Natural killer cell treated with Interleukin-12 subunit alpha and Interleukin-12 subunit beta and Interleukin-15 and Interleukin-18, amount 100 ng/mL, for 72 hours (primary cell): ENCODE measurements at regions not wholly inside any gene's neighbourhood (a gene's known extent, or its start where the extent isn't known, plus 50 kb on each side); places are given as distances from the start of the nearest gene placed in this dataset.

Experiments
- ATAC-seq, 2 donors: fragments of 150-1000 bp; cut with Tn5 transposase in 1 of 2; sonication (Bioruptor Pico), chemical (Tn5 transposase) in 1 of 2; 2 replicates each; pipeline ENCODE4 v1.10.0; 2021
- DNase-seq: peaks from one replicate; pipeline ENCODE4 v3.0.0; 2022; ENCODE audit warnings: low spot score
- H3K27ac Mint-ChIP-seq, 2 donors: 1 replicate in 1 of 2; 2 replicates in 1 of 2; pipeline ENCODE4 v1.8.0; 2022; ENCODE audit warnings: mixed read lengths in 2 of 2, mild to moderate bottlenecking in 1 of 2, moderate library complexity in 1 of 2
- H3K27me3 Mint-ChIP-seq, 2 donors: 1 replicate in 1 of 2; 2 replicates in 1 of 2; pipeline ENCODE4 v1.8.0; 2022; ENCODE audit warnings: mixed read lengths in 2 of 2
- H3K36me3 Mint-ChIP-seq: one replicate; pipeline ENCODE4 v1.8.0; 2022; ENCODE audit warnings: mixed read lengths
- H3K4me1 Mint-ChIP-seq, 2 donors: 1 replicate in 1 of 2; 2 replicates in 1 of 2; pipeline ENCODE4 v1.8.0; 2022; ENCODE audit warnings: low read depth in 2 of 2, mixed read lengths in 2 of 2, mild to moderate bottlenecking in 1 of 2
- H3K4me3 Mint-ChIP-seq: one replicate; pipeline ENCODE4 v1.8.0; 2022; ENCODE audit warnings: mixed read lengths
- H3K9me3 Mint-ChIP-seq: 2 replicates; pipeline ENCODE4 v1.8.0; 2022; ENCODE audit warnings: mixed read lengths

GRCh38 chr4:178063568-178063967, 621.3 kb upstream of the AGA start:
- Mint-ChIP-seq H3K36me3 (no peaks in the 10 kb centered on the region), H3K9me3 (peaks cover 10% of the 10 kb centered on the region), H3K27ac (no peak overlapping the region), H3K27me3 (no peaks in the 10 kb centered on the region), H3K4me1 (no peaks in the 10 kb centered on the region), H3K4me3 (no peak overlapping the region)
- ATAC-seq (no peak), DNase-seq (no peak)

- Mint-ChIP-seq H3K9me3 (peaks cover 10% of the 10 kb centered on the region), H3K27me3 (no peaks in the 10 kb centered on the region), H3K4me3 (no peak overlapping the region), H3K4me1 (no peaks in the 10 kb centered on the region), H3K27ac (no peak overlapping the region), H3K36me3 (no peaks in the 10 kb centered on the region)
- DNase-seq (no peak), ATAC-seq (no peak)
Measured at GRCh38 chr4:178066338-178066941, 624.2 kb upstream of the AGA start.

- DNase-seq = no peak
- Mint-ChIP-seq H3K9me3 (peaks cover 14% of the 10 kb centered on the region), H3K4me3 (no peak overlapping the region), H3K36me3 (no peaks in the 10 kb centered on the region), H3K4me1 (no peaks in the 10 kb centered on the region), H3K27me3 (no peaks in the 10 kb centered on the region), H3K27ac (no peak overlapping the region)
- ATAC-seq = no peak
Measured at GRCh38 chr4:178068136-178068535, 625.9 kb upstream of the AGA start.

- H3K9me3 Mint-ChIP-seq = peaks cover 11% of the 10 kb centered on the region
- DNase-seq (no peak), ATAC-seq (no peak)
- no peaks in the 10 kb centered on the region for H3K36me3 Mint-ChIP-seq
- no peak overlapping the region for H3K4me3 Mint-ChIP-seq
- H3K4me1 Mint-ChIP-seq = no peaks in the 10 kb centered on the region
- H3K27me3 Mint-ChIP-seq = no peaks in the 10 kb centered on the region
- no peak overlapping the region for H3K27ac Mint-ChIP-seq
Measured at GRCh38 chr4:178070163-178070562, 627.9 kb upstream of the AGA start.

GRCh38 chr4:178080312-178080711, 638.1 kb upstream of the AGA start:
- peaks cover 8% of the 10 kb centered on the region for H3K9me3 Mint-ChIP-seq
- DNase-seq = no peak
- H3K36me3 Mint-ChIP-seq = no peaks in the 10 kb centered on the region
- no peak overlapping the region for H3K27ac Mint-ChIP-seq
- no peak for ATAC-seq
- H3K27me3 Mint-ChIP-seq = no peaks in the 10 kb centered on the region
- no peaks in the 10 kb centered on the region for H3K4me1 Mint-ChIP-seq
- H3K4me3 Mint-ChIP-seq = no peak overlapping the region

GRCh38 chr4:178081176-178081575, 638.9 kb upstream of the AGA start:
- Mint-ChIP-seq H3K27ac (no peak overlapping the region), H3K4me3 (no peak overlapping the region), H3K9me3 (peaks cover 12% of the 10 kb centered on the region), H3K4me1 (no peaks in the 10 kb centered on the region), H3K27me3 (no peaks in the 10 kb centered on the region), H3K36me3 (no peaks in the 10 kb centered on the region)
- ATAC-seq = no peak
- DNase-seq = no peak

GRCh38 chr4:178081896-178082295, 639.7 kb upstream of the AGA start:
- H3K36me3 Mint-ChIP-seq = peaks cover 5% of the 10 kb centered on the region
- DNase-seq (no peak), ATAC-seq (no peak)

GRCh38 chr4:178082906-178083305, 640.7 kb upstream of the AGA start:
- H3K9me3 Mint-ChIP-seq = peaks cover 18% of the 10 kb centered on the region
- peaks cover 5% of the 10 kb centered on the region for H3K36me3 Mint-ChIP-seq
- no peak overlapping the region for H3K27ac Mint-ChIP-seq
- no peak overlapping the region for H3K4me3 Mint-ChIP-seq
- no peak for ATAC-seq
- no peak for DNase-seq
- H3K27me3 Mint-ChIP-seq = no peaks in the 10 kb centered on the region
- no peaks in the 10 kb centered on the region for H3K4me1 Mint-ChIP-seq

More at GRCh38 chr4:178081896-178082295, 639.7 kb upstream of the AGA start:
- no peak overlapping the region for H3K4me3 Mint-ChIP-seq
- H3K27ac Mint-ChIP-seq = no peak overlapping the region
- no peaks in the 10 kb centered on the region for H3K27me3 Mint-ChIP-seq
- peaks cover 18% of the 10 kb centered on the region for H3K9me3 Mint-ChIP-seq
- H3K4me1 Mint-ChIP-seq = no peaks in the 10 kb centered on the region

- no peaks in the 10 kb centered on the region for H3K4me1 Mint-ChIP-seq
- no peak overlapping the region for H3K27ac Mint-ChIP-seq
- no peak for DNase-seq
- H3K36me3 Mint-ChIP-seq = peaks cover 10% of the 10 kb centered on the region
- H3K27me3 Mint-ChIP-seq = no peaks in the 10 kb centered on the region
- no peak for ATAC-seq
- peaks cover 21% of the 10 kb centered on the region for H3K9me3 Mint-ChIP-seq
- H3K4me3 Mint-ChIP-seq = no peak overlapping the region
Measured at GRCh38 chr4:178083968-178084367, 641.7 kb upstream of the AGA start.

GRCh38 chr4:178086320-178086719, 644.1 kb upstream of the AGA start:
- no peak overlapping the region for H3K4me3 Mint-ChIP-seq
- no peak for ATAC-seq
- H3K4me1 Mint-ChIP-seq = no peaks in the 10 kb centered on the region
- peaks cover 10% of the 10 kb centered on the region for H3K36me3 Mint-ChIP-seq
- H3K9me3 Mint-ChIP-seq = peaks cover 12% of the 10 kb centered on the region
- no peaks in the 10 kb centered on the region for H3K27me3 Mint-ChIP-seq
- DNase-seq = no peak
- H3K27ac Mint-ChIP-seq = no peak overlapping the region

GRCh38 chr4:178090640-178091411, 648.6 kb upstream of the AGA start:
- Mint-ChIP-seq H3K4me1 (no peaks in the 10 kb centered on the region), H3K4me3 (no peak overlapping the region), H3K27me3 (no peaks in the 10 kb centered on the region), H3K27ac (no peak overlapping the region), H3K9me3 (peaks cover 13% of the 10 kb centered on the region), H3K36me3 (peaks cover 10% of the 10 kb centered on the region)
- DNase-seq (no peak), ATAC-seq (no peak)

- ATAC-seq (no peak), DNase-seq (no peak)
- Mint-ChIP-seq H3K4me3 (no peak overlapping the region), H3K36me3 (no peaks in the 10 kb centered on the region), H3K27ac (no peak overlapping the region), H3K27me3 (no peaks in the 10 kb centered on the region), H3K4me1 (no peaks in the 10 kb centered on the region), H3K9me3 (peaks cover 9% of the 10 kb centered on the region)
Measured at GRCh38 chr4:178102139-178102538, 659.9 kb upstream of the AGA start.

- peaks cover 16% of the 10 kb centered on the region for H3K9me3 Mint-ChIP-seq
- no peak for DNase-seq
Measured at GRCh38 chr4:178105242-178105641, 663.0 kb upstream of the AGA start.

GRCh38 chr4:178136736-178137345, 694.6 kb upstream of the AGA start:
- no peaks in the 10 kb centered on the region for H3K4me1 Mint-ChIP-seq
- H3K9me3 Mint-ChIP-seq = peaks cover 17% of the 10 kb centered on the region
- H3K36me3 Mint-ChIP-seq = no peaks in the 10 kb centered on the region
- ATAC-seq (peak in 1 of 2 donors; percentile 24), DNase-seq (no peak)
- no peak overlapping the region for H3K27ac Mint-ChIP-seq
- no peaks in the 10 kb centered on the region for H3K27me3 Mint-ChIP-seq
- H3K4me3 Mint-ChIP-seq = no peak overlapping the region

More at GRCh38 chr4:178105242-178105641, 663.0 kb upstream of the AGA start:
- ATAC-seq = no peak
- Mint-ChIP-seq H3K4me3 (no peak overlapping the region), H3K27me3 (no peaks in the 10 kb centered on the region), H3K36me3 (no peaks in the 10 kb centered on the region), H3K4me1 (no peaks in the 10 kb centered on the region), H3K27ac (no peak overlapping the region)
